SK-N-SH treated with all-trans-retinoic acid at 6 μM for 48 hours (cell line): ENCODE measurements at regions not wholly inside any gene's neighbourhood (a gene's known extent, or its start where the extent isn't known, plus 50 kb on each side); places are given as distances from the start of the nearest gene placed in this dataset.

ENCODE experiments used
- ATAC-seq: fragments of 200-7000 bp; cut with Tn5 transposase; 3 replicates; pipeline ENCODE4 v1.9.1; 2020; ENCODE audit warnings: mild to moderate bottlenecking, moderate library complexity
- ARNTL ChIP-seq: fragments of 450-650 bp; formaldehyde crosslinking; IDR thresholded peaks from 2 replicates; pipeline ENCODE4 v1.5.0; 2020; ENCODE audit warnings: low read depth, mild to moderate bottlenecking, moderate library complexity, borderline replicate concordance
- BACH2 ChIP-seq: fragments of 250-450 bp; sonication (Bioruptor Pico); IDR thresholded peaks from 2 replicates; pipeline ENCODE4 v1.9.0; 2021; ENCODE audit warnings: mild to moderate bottlenecking, borderline replicate concordance
- CREB5 ChIP-seq: fragments of 250-450 bp; sonication (Bioruptor Pico); IDR thresholded peaks from 2 replicates; pipeline ENCODE4 v1.5.1; 2020; ENCODE audit warnings: low read depth, mild to moderate bottlenecking, moderate library complexity
- CSDC2 ChIP-seq: fragments of 250-450 bp; sonication (Bioruptor Pico); IDR thresholded peaks from 2 replicates; pipeline ENCODE4 v1.5.0; 2020; ENCODE audit warnings: mild to moderate bottlenecking, moderate library complexity
- ESRRG ChIP-seq: fragments of 250-450 bp; sonication (Bioruptor Pico); IDR thresholded peaks from 2 replicates; pipeline ENCODE4 v1.6.1; 2021; ENCODE audit warnings: mild to moderate bottlenecking
- ISL1 ChIP-seq: fragments of 250-450 bp; sonication (Bioruptor Pico); IDR thresholded peaks from 2 replicates; pipeline ENCODE4 v2.1.2; 2022; ENCODE audit warnings: mild to moderate bottlenecking, moderate library complexity
- OSR1 ChIP-seq: fragments of 250-450 bp; sonication (Bioruptor Pico); IDR thresholded peaks from 2 replicates; pipeline ENCODE4 v1.8.0; 2022; ENCODE audit warnings: moderate library complexity, mild to moderate bottlenecking, inconsistent platforms
- PPARA ChIP-seq: fragments of 250-450 bp; sonication (Bioruptor Pico); IDR thresholded peaks from 2 replicates; pipeline ENCODE4 v1.5.0; 2020; ENCODE audit warnings: mild to moderate bottlenecking, borderline replicate concordance
- RARB ChIP-seq: fragments of 250-450 bp; sonication (Bioruptor Pico); IDR thresholded peaks from 2 replicates; pipeline ENCODE4 v1.8.0; 2021; ENCODE audit warnings: mild to moderate bottlenecking, moderate library complexity
- SNAI2 ChIP-seq: fragments of 250-450 bp; sonication (Bioruptor Pico); IDR thresholded peaks from 2 replicates; pipeline ENCODE4 v1.5.0; 2020; ENCODE audit warnings: mild to moderate bottlenecking, moderate library complexity
- TCF4 ChIP-seq: fragments of 250-450 bp; sonication (Bioruptor Pico); IDR thresholded peaks from 2 replicates; pipeline ENCODE4 v1.8.0; 2021; ENCODE audit warnings: mild to moderate bottlenecking, moderate library complexity, borderline replicate concordance
- TOX ChIP-seq: fragments of 250-450 bp; sonication (Bioruptor Pico); IDR thresholded peaks from 2 replicates; pipeline ENCODE4 v1.8.0; 2021; ENCODE audit warnings: mild to moderate bottlenecking, moderate library complexity, borderline replicate concordance
- ZC3H10 ChIP-seq: fragments of 250-450 bp; sonication (Bioruptor Pico); IDR thresholded peaks from 2 replicates; pipeline ENCODE4 v1.5.1; 2021; ENCODE audit warnings: mild to moderate bottlenecking, moderate library complexity
- ZFP3 ChIP-seq: fragments of 250-450 bp; sonication (Bioruptor Pico); IDR thresholded peaks from 2 replicates; pipeline ENCODE4 v1.5.0; 2020; ENCODE audit warnings: mild to moderate bottlenecking, moderate library complexity
- ZNF565 ChIP-seq: fragments of 450-650 bp; formaldehyde crosslinking; conservative IDR thresholded peaks from 2 replicates; pipeline ENCODE4 v1.5.0; 2020; ENCODE audit warnings: low read depth, mild to moderate bottlenecking, moderate library complexity
- ZNF70 ChIP-seq: fragments of 450-650 bp; formaldehyde crosslinking; IDR thresholded peaks from 2 replicates; pipeline ENCODE4 v1.5.0; 2020; ENCODE audit warnings: mild to moderate bottlenecking, moderate library complexity
- ZNF8 ChIP-seq: fragments of 450-650 bp; formaldehyde crosslinking; IDR thresholded peaks from 2 replicates; pipeline ENCODE4 v1.5.0; 2020; ENCODE audit warnings: mild to moderate bottlenecking, moderate library complexity
- TF ChIP-seq, protein P1 (sequence below): fragments of 250-450 bp; sonication (Bioruptor Pico); IDR thresholded peaks from 2 replicates; pipeline ENCODE4 v1.5.1; 2021; ENCODE audit warnings: mild to moderate bottlenecking, moderate library complexity
- TF ChIP-seq, protein P2 (sequence below): fragments of 250-450 bp; sonication (Bioruptor Pico); IDR thresholded peaks from 2 replicates; pipeline ENCODE4 v1.5.0; 2020; ENCODE audit warnings: mild to moderate bottlenecking, moderate library complexity
- TF ChIP-seq, protein P3 (sequence below): fragments of 250-450 bp; sonication (Bioruptor Pico); IDR thresholded peaks from 2 replicates; pipeline ENCODE4 v1.8.0; 2020; ENCODE audit warnings: mild to moderate bottlenecking, moderate library complexity, borderline replicate concordance
- TF ChIP-seq, protein P4 (sequence below): fragments of 250-450 bp; sonication (Bioruptor Pico); IDR thresholded peaks from 2 replicates; pipeline ENCODE4 v1.8.0; 2021; ENCODE audit warnings: low read depth, mild to moderate bottlenecking, moderate library complexity, borderline replicate concordance

GRCh38 chr2:183404392-183404791 is 280.1 kb downstream of the NUP35 start:
- no peak for TF ChIP-seq ZNF70 (CRISPR knock-in tag)
- no peak for ATAC-seq

- no peak for ATAC-seq
- TF ChIP-seq ARNTL: no peak
- TF ChIP-seq ZNF70 (CRISPR knock-in tag): no peak
- TF ChIP-seq, protein P1, sequence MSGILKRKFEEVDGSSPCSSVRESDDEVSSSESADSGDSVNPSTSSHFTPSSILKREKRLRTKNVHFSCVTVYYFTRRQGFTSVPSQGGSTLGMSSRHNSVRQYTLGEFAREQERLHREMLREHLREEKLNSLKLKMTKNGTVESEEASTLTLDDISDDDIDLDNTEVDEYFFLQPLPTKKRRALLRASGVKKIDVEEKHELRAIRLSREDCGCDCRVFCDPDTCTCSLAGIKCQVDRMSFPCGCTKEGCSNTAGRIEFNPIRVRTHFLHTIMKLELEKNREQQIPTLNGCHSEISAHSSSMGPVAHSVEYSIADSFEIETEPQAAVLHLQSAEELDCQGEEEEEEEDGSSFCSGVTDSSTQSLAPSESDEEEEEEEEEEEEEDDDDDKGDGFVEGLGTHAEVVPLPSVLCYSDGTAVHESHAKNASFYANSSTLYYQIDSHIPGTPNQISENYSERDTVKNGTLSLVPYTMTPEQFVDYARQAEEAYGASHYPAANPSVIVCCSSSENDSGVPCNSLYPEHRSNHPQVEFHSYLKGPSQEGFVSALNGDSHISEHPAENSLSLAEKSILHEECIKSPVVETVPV: no peak
- TF ChIP-seq ESRRG (CRISPR knock-in tag): no peak
- TF ChIP-seq PPARA (CRISPR knock-in tag): no peak
- TF ChIP-seq OSR1 (CRISPR knock-in tag): no peak
- no peak for TF ChIP-seq CREB5 (CRISPR knock-in tag)
- TF ChIP-seq ZC3H10 (CRISPR knock-in tag): no peak
- TF ChIP-seq, protein P2, sequence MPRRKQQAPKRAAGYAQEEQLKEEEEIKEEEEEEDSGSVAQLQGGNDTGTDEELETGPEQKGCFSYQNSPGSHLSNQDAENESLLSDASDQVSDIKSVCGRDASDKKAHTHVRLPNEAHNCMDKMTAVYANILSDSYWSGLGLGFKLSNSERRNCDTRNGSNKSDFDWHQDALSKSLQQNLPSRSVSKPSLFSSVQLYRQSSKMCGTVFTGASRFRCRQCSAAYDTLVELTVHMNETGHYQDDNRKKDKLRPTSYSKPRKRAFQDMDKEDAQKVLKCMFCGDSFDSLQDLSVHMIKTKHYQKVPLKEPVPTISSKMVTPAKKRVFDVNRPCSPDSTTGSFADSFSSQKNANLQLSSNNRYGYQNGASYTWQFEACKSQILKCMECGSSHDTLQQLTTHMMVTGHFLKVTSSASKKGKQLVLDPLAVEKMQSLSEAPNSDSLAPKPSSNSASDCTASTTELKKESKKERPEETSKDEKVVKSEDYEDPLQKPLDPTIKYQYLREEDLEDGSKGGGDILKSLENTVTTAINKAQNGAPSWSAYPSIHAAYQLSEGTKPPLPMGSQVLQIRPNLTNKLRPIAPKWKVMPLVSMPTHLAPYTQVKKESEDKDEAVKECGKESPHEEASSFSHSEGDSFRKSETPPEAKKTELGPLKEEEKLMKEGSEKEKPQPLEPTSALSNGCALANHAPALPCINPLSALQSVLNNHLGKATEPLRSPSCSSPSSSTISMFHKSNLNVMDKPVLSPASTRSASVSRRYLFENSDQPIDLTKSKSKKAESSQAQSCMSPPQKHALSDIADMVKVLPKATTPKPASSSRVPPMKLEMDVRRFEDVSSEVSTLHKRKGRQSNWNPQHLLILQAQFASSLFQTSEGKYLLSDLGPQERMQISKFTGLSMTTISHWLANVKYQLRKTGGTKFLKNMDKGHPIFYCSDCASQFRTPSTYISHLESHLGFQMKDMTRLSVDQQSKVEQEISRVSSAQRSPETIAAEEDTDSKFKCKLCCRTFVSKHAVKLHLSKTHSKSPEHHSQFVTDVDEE: no peak
- TF ChIP-seq CSDC2 (CRISPR knock-in tag): no peak
- no peak for TF ChIP-seq ZNF565
- TF ChIP-seq, protein P3, sequence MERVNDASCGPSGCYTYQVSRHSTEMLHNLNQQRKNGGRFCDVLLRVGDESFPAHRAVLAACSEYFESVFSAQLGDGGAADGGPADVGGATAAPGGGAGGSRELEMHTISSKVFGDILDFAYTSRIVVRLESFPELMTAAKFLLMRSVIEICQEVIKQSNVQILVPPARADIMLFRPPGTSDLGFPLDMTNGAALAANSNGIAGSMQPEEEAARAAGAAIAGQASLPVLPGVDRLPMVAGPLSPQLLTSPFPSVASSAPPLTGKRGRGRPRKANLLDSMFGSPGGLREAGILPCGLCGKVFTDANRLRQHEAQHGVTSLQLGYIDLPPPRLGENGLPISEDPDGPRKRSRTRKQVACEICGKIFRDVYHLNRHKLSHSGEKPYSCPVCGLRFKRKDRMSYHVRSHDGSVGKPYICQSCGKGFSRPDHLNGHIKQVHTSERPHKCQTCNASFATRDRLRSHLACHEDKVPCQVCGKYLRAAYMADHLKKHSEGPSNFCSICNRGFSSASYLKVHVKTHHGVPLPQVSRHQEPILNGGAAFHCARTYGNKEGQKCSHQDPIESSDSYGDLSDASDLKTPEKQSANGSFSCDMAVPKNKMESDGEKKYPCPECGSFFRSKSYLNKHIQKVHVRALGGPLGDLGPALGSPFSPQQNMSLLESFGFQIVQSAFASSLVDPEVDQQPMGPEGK: no peak
- no peak for TF ChIP-seq ISL1 (CRISPR knock-in tag)
- no peak for TF ChIP-seq BACH2 (CRISPR knock-in tag)
- TF ChIP-seq SNAI2 (CRISPR knock-in tag): no peak
- no peak for TF ChIP-seq ZNF8 (CRISPR knock-in tag)
- no peak for TF ChIP-seq ZFP3
- no peak for TF ChIP-seq TOX
- TF ChIP-seq RARB (CRISPR knock-in tag): no peak
- TF ChIP-seq, protein P4, sequence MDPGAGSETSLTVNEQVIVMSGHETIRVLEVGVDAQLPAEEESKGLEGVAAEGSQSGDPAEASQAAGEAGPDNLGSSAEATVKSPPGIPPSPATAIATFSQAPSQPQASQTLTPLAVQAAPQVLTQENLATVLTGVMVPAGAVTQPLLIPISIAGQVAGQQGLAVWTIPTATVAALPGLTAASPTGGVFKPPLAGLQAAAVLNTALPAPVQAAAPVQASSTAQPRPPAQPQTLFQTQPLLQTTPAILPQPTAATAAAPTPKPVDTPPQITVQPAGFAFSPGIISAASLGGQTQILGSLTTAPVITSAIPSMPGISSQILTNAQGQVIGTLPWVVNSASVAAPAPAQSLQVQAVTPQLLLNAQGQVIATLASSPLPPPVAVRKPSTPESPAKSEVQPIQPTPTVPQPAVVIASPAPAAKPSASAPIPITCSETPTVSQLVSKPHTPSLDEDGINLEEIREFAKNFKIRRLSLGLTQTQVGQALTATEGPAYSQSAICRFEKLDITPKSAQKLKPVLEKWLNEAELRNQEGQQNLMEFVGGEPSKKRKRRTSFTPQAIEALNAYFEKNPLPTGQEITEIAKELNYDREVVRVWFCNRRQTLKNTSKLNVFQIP: no peak
Measured at GRCh38 chr2:183408562-183408961, 284.3 kb downstream of the NUP35 start.

DNA sequence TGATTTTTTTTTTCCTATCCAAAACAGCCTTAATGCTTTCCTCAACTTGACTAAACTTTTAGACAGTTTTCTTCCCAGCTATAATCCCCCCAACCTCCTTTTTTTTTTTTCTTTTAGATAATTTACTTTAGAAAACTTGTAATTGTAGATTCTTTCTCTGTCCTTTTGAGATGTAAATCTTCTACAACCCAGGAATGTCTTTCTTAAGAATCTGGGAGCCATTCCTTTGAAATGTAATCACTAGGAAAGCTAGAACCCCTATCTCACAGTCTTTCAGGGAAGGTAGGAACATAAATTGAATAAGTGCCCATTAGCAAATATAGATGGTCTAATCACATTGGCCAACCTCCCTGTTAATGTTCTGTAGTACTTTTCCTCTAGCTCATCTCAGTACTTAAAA is 285.4 kb downstream of the NUP35 start:
- ATAC-seq: no peak
- TF ChIP-seq, protein P2: no peak
- TF ChIP-seq ESRRG (CRISPR knock-in tag): no peak
- TF ChIP-seq CREB5 (CRISPR knock-in tag): no peak
- TF ChIP-seq TCF4: no peak
- TF ChIP-seq ZFP3: no peak
- TF ChIP-seq BACH2 (CRISPR knock-in tag): no peak
- TF ChIP-seq, protein P1: no peak
- no peak for TF ChIP-seq ARNTL
- no peak for TF ChIP-seq ZNF8 (CRISPR knock-in tag)
- TF ChIP-seq ISL1 (CRISPR knock-in tag): no peak
- TF ChIP-seq RARB (CRISPR knock-in tag): no peak
- TF ChIP-seq, protein P4: no peak
